GM12875 (cell line): ENCODE measurements at regions not wholly inside any gene's neighbourhood (a gene's known extent, or its start where the extent isn't known, plus 50 kb on each side); places are given as distances from the start of the nearest gene placed in this dataset.

ENCODE experiments used
- H3K4me3 ChIP-seq: one replicate; pipeline ENCODE4 v1.5.1; 2011; ENCODE audit warnings: low read depth, low read length, control low read depth
- TF ChIP-seq, protein P1 (sequence below): IDR thresholded peaks from 2 replicates; pipeline ENCODE4 v1.5.1; 2011; ENCODE audit warnings: low read depth, mild to moderate bottlenecking, control low read depth, inconsistent platforms, low read length, moderate library complexity, borderline replicate concordance; ENCODE audit not compliant: insufficient read depth

DNA sequence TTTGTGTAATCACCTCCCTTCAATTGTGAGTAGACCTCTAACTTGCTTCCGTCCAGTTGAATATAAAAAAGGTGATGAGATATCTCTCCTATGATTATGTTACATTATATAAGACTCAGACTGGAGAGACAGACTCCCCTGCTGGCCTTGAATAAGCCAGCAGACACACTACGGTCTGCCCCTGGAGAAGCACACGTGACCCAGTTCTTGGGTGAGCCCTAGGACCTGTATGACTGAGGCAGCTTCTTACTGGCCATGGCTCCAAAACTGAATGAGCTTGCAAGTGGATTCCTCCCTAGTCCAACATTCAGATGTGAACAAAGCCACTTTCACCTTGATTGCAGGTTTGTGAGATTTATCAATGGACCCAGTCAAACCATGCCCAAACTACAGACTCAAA lies 427.9 kb upstream of the DCN start:
- H3K4me3 ChIP-seq: no peak overlapping the region
- TF ChIP-seq, protein P1, sequence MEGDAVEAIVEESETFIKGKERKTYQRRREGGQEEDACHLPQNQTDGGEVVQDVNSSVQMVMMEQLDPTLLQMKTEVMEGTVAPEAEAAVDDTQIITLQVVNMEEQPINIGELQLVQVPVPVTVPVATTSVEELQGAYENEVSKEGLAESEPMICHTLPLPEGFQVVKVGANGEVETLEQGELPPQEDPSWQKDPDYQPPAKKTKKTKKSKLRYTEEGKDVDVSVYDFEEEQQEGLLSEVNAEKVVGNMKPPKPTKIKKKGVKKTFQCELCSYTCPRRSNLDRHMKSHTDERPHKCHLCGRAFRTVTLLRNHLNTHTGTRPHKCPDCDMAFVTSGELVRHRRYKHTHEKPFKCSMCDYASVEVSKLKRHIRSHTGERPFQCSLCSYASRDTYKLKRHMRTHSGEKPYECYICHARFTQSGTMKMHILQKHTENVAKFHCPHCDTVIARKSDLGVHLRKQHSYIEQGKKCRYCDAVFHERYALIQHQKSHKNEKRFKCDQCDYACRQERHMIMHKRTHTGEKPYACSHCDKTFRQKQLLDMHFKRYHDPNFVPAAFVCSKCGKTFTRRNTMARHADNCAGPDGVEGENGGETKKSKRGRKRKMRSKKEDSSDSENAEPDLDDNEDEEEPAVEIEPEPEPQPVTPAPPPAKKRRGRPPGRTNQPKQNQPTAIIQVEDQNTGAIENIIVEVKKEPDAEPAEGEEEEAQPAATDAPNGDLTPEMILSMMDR: no peak

DNA sequence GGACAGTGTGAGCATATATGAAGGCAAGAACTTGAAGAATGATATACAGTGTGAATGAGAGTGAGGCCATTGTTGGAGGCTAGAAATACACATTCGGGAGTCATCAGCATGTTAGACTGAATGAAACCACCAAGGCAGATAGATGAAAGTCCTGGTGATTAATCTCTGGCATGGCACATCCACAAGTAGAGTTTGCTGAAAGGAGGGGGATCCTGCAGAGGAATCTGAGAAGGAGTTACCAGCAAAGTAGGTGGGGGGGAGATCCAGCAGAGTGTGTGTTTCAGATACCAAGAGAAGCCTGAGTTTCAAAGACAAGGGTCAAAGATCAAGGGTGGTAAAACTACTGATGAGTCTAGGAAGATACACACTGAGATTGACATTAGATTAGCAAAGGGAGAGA lies 426.7 kb upstream of the DCN start:
- TF ChIP-seq, protein P1: no peak
- H3K4me3 ChIP-seq: no peak overlapping the region

DNA sequence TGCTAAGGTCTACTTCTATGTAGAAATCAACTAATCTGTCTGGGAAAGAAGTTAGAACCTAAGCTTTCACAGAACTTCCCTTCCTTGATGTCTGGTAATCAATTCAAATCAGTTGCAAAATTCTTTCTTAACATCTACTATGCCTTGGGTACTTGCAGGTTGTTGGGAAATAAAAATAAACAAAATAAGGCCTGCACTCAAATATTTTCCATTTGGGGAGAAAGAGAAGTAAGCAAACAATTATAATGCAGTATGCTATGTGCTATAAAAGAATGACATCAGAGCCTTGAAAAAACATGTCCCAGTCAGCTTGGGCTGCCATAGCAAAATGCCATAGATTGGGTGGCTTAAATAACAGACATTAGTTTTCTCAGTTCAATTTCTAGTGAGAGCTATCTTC lies 425.9 kb upstream of the DCN start:
- no peak overlapping the region for H3K4me3 ChIP-seq
- TF ChIP-seq, protein P1: no peak

DNA sequence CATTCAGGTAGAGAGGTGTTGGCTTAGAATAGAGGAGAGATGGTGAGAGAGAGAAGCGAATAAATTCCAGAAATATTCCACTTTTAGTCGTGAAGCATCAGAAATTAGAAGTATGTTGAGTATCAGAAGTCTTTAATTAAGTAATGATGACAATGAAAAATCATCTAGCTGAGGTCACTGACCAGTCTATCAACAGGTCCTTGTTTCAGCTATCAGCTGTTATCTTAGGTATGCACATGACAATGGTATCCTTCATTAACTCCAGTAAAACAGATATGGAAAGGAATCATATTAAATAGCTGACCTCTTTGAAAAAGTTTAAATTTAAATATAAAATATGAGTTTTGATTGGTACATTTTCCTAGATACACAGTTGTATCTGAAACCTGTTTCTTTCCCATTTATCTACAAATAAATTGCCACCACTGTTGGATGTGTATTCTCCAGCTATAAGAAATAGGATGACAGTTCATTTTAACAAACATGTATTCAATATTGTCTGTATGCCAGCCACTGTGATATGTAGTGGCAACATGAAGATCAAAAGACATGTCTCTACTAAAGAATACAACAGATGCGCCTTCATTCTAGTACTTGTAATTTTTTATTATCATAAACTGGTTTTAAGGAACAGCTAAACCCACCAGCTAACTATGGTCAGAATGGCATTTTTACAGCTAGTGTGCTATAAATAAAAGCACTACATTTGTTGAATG lies 424.2 kb upstream of the DCN start:
- TF ChIP-seq, protein P1: no peak
- H3K4me3 ChIP-seq: no peak overlapping the region

DNA sequence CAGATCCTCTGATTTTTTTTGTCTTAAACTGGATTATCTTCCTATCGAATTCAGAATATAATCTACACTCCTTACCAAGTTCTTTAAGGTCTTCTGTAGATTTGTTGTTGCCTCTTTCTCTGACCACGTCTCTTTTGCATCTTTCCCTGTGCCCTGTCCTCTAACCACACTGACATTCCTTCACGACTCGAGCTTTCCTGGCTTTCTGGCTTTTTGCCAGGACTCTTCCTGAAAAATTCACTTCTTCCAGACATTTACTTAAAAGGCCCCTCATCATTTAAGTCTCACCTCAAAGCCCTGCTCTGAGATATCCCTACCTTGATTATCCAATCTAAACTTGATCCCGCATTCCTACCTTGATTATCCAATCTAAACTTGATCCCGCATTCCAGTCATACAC lies 422.3 kb upstream of the DCN start:
- TF ChIP-seq, protein P1: no peak
- H3K4me3 ChIP-seq: no peak overlapping the region

DNA sequence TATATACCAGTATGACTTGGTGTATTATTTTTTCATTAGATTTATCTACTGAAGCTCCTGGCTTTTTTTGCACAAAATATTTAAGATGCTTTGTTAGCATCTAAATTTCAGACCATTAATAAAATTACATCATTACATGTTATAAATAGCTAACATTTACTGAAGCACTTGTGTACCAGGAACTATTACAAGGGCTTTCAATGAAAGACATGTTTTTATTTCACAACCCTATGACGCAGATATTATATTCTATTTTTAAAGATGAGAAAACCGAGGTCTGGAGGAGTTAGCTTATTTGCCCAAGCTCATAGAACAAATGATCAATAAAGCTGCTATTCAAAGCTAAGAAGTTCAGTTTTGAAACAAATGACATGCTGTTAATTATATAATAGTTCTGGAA lies 420.4 kb upstream of the DCN start:
- TF ChIP-seq, protein P1: no peak
- no peak overlapping the region for H3K4me3 ChIP-seq

DNA sequence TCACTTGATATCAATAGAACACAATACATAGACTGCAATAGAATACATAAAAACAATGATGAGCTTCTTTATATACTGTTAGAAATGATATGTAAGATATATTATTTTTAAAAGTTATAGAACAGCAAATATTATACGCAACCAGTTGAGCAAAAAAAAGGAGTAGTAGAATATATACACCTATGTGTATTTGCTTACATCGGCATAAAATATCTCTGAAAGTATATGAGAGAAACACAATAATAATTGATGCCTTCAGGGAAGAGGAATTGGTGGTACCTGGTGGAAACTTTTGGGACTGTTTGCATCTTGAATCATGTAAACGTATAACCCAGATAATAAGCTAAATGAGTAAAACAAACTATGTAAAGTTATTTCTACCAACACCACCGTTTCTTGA lies 418.4 kb upstream of the DCN start:
- TF ChIP-seq, protein P1: no peak
- no peak overlapping the region for H3K4me3 ChIP-seq
